Astrocyte (in vitro differentiated cells and primary cell): ENCODE measurements at regions not wholly inside any gene's neighbourhood (a gene's known extent, or its start where the extent isn't known, plus 50 kb on each side); places are given as distances from the start of the nearest gene placed in this dataset.

Source experiments
- CTCF ChIP-seq: IDR thresholded peaks from 2 replicates; pipeline ENCODE4 v1.5.1; 2011; ENCODE audit warnings: low read depth, mild to moderate bottlenecking, inconsistent platforms, low read length, moderate library complexity; ENCODE audit not compliant: insufficient read depth
- EZH2 ChIP-seq: IDR thresholded peaks from 2 replicates; pipeline ENCODE4 v1.6.1; 2012; ENCODE audit warnings: mild to moderate bottlenecking, low read length, inconsistent platforms; ENCODE audit not compliant: insufficient read depth

GRCh38 chr18:73549236-73549635, 598.4 kb downstream of the FBXO15 start:
- TF ChIP-seq CTCF (no peak), EZH2 (no peak)
